ENCODE measurements at regions not wholly inside any gene's neighbourhood (a gene's known extent, or its start where the extent isn't known, plus 50 kb on each side); places are given as distances from the start of the nearest gene placed in this dataset.
"Not testable (repeated sequence)": the region's sequence is repeated elsewhere in the genome, so short reads cannot be mapped to it uniquely, and the experiment has no call there.

- Histone ChIP-seq H3K36me3 (ENCODE audit: control insufficient read depth, insufficient read depth, low read length) (no peaks in the 10 kb centered on the region), H3K9me3 (ENCODE audit: control insufficient read depth, insufficient read depth, low read length) (no peaks in the 10 kb centered on the region), H3K27ac (ENCODE audit: low read length) (no peak overlapping the region), H3K27me3 (ENCODE audit: control insufficient read depth, insufficient read depth, low read length) (no peaks in the 10 kb centered on the region), H3K4me3 (ENCODE audit: low read length) (no peak overlapping the region), H3K4me1 (ENCODE audit: control insufficient read depth, insufficient read depth, low read length) (no peaks in the 10 kb centered on the region)
- Mint-ChIP-seq H3K4me3 (no peak overlapping the region), H3K9me3 (no peaks in the 10 kb centered on the region), H3K4me1 (no peaks in the 10 kb centered on the region), H3K27ac (no peak overlapping the region), H3K27me3 (ENCODE audit: low read depth in 2 of 2) (peaks cover 0 to 7% of the 10 kb centered on the region in 2 donors), H3K36me3 (no peaks in the 10 kb centered on the region)
- intact Hi-C loops (cut with micrococcal nuclease) = no loop called here
- WGBS (ENCODE audit: insufficient coverage) = 84% methylated on average over 8 of the region's 8 CpGs
- TF ChIP-seq, protein P1, sequence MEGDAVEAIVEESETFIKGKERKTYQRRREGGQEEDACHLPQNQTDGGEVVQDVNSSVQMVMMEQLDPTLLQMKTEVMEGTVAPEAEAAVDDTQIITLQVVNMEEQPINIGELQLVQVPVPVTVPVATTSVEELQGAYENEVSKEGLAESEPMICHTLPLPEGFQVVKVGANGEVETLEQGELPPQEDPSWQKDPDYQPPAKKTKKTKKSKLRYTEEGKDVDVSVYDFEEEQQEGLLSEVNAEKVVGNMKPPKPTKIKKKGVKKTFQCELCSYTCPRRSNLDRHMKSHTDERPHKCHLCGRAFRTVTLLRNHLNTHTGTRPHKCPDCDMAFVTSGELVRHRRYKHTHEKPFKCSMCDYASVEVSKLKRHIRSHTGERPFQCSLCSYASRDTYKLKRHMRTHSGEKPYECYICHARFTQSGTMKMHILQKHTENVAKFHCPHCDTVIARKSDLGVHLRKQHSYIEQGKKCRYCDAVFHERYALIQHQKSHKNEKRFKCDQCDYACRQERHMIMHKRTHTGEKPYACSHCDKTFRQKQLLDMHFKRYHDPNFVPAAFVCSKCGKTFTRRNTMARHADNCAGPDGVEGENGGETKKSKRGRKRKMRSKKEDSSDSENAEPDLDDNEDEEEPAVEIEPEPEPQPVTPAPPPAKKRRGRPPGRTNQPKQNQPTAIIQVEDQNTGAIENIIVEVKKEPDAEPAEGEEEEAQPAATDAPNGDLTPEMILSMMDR (IDR thresholded peaks at IDR 0.05) = no peak
- DNase-seq (no peak), ATAC-seq (no peak)
Measured at GRCh38 chr13:50485979-50486935, 357.2 kb downstream of the DLEU7 start.

DNA sequence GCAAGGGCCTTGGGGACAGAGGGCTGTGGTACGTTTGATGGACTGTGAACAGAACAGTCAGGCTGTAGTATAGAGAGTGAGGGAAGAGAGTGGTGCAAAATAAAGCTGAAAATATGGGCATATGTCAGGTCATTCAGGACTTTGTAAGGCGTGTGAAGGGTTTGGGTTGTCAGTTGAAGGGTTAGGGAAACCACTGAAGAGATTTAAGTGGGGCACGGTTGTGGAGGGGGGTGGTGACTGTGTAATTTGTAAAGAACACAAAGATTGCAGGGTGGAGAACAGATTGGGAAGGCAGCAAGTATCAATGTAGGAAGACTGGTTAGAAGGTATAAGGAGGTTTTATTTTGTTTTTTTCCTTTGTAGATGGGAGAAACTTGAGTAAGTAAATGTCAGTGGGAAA lies 349.8 kb downstream of the DLEU7 start:
- H3K4me3 ChIP-seq (ENCODE audit: low read length) = no peak overlapping the region
- no peaks in the 10 kb centered on the region for H3K36me3 ChIP-seq (ENCODE audit: control insufficient read depth, insufficient read depth, low read length)
- Mint-ChIP-seq H3K4me3 (no peak overlapping the region), H3K27me3 (ENCODE audit: low read depth in 2 of 2) (no peaks in the 10 kb centered on the region), H3K9me3 (no peaks in the 10 kb centered on the region), H3K27ac (no peak overlapping the region), H3K36me3 (no peaks in the 10 kb centered on the region), H3K4me1 (no peaks in the 10 kb centered on the region)
- no peak overlapping the region for H3K27ac ChIP-seq (ENCODE audit: low read length)
- no peaks in the 10 kb centered on the region for H3K27me3 ChIP-seq (ENCODE audit: control insufficient read depth, insufficient read depth, low read length)
- ATAC-seq = no peak
- no peaks in the 10 kb centered on the region for H3K4me1 ChIP-seq (ENCODE audit: control insufficient read depth, insufficient read depth, low read length)
- intact Hi-C loops (cut with micrococcal nuclease) = no loop called here
- H3K9me3 ChIP-seq (ENCODE audit: control insufficient read depth, insufficient read depth, low read length) = no peaks in the 10 kb centered on the region
- DNase-seq = no peak
- WGBS (ENCODE audit: insufficient coverage) = 32% methylated on average over 3 of the region's 3 CpGs
- TF ChIP-seq, protein P1 (IDR thresholded peaks at IDR 0.05) = no peak

DNA sequence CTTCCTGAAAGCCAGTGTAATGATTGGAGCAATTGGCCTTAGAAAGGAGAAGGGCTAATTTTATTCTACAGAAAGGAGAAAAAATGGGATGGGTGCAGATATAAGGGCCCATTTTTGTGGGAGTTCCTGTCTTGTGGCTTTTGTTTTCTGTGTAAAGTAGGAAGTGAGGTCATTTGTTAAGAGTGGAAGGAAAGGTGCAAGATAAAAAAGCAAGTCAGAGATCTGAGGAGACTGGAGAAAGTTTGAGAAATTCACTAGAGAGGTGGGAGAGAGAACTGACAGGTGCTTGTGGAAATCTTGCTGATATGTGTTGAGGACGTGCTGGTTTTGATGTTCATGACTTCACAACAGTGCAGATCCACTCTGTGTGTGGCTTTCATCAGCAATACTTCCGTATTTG lies 349.4 kb downstream of the DLEU7 start:
- DNase-seq (no peak), ATAC-seq (no peak)
- H3K4me1 ChIP-seq (ENCODE audit: control insufficient read depth, insufficient read depth, low read length) = no peaks in the 10 kb centered on the region
- H3K4me1 Mint-ChIP-seq = no peaks in the 10 kb centered on the region
- no peaks in the 10 kb centered on the region for H3K27me3 ChIP-seq (ENCODE audit: control insufficient read depth, insufficient read depth, low read length)
- no peak overlapping the region for H3K27ac Mint-ChIP-seq
- H3K9me3 ChIP-seq (ENCODE audit: control insufficient read depth, insufficient read depth, low read length) = no peaks in the 10 kb centered on the region
- no peaks in the 10 kb centered on the region for H3K36me3 Mint-ChIP-seq
- no peak overlapping the region for H3K4me3 ChIP-seq (ENCODE audit: low read length)
- no peak overlapping the region for H3K27ac ChIP-seq (ENCODE audit: low read length)
- 90% methylated on average over 2 of the region's 2 CpGs for WGBS (ENCODE audit: insufficient coverage)
- TF ChIP-seq, protein P1 (IDR thresholded peaks at IDR 0.05) = no peak
- no peak overlapping the region for H3K4me3 Mint-ChIP-seq
- intact Hi-C loops (cut with micrococcal nuclease) = no loop called here
- no peaks in the 10 kb centered on the region for H3K27me3 Mint-ChIP-seq (ENCODE audit: low read depth in 2 of 2)
- H3K9me3 Mint-ChIP-seq = no peaks in the 10 kb centered on the region
- no peaks in the 10 kb centered on the region for H3K36me3 ChIP-seq (ENCODE audit: control insufficient read depth, insufficient read depth, low read length)

- H3K9me3 Mint-ChIP-seq; H3K9me3 ChIP-seq (ENCODE audit: control insufficient read depth, insufficient read depth, low read length); H3K4me1 ChIP-seq (ENCODE audit: control insufficient read depth, insufficient read depth, low read length); intact Hi-C loops (cut with micrococcal nuclease); DNase-seq; H3K36me3 Mint-ChIP-seq; H3K4me3 ChIP-seq (ENCODE audit: low read length); ATAC-seq; H3K27me3 ChIP-seq (ENCODE audit: control insufficient read depth, insufficient read depth, low read length); H3K4me3 Mint-ChIP-seq; H3K27ac Mint-ChIP-seq; H3K36me3 ChIP-seq (ENCODE audit: control insufficient read depth, insufficient read depth, low read length); H3K4me1 Mint-ChIP-seq; H3K27me3 Mint-ChIP-seq (ENCODE audit: low read depth in 2 of 2); H3K27ac ChIP-seq (ENCODE audit: low read length): not testable (repeated sequence)
- WGBS (ENCODE audit: insufficient coverage) = no CpG with 5 or more reads among the region's 1 CpG
Measured at GRCh38 chr13:50503212-50503611, 340.3 kb downstream of the DLEU7 start.
